ENCODE measurements at regions not wholly inside any gene's neighbourhood (a gene's known extent, or its start where the extent isn't known, plus 50 kb on each side); places are given as distances from the start of the nearest gene placed in this dataset.

GRCh38 chr3:191696348-191696747 lies 235.4 kb downstream of the PYDC2 start:
- no peak for TF ChIP-seq CTCF (IDR thresholded peaks at IDR 0.05 in 4 of 5, conservative IDR thresholded peaks at IDR 0.05 in 1 of 5)
- no peak for TF ChIP-seq POLR2A (IDR thresholded peaks at IDR 0.05)
- DNase-seq (no peak), ATAC-seq (no peak)
- in situ Hi-C loops (cut with MboI; ENCODE audit: low sequenced_read_pairs in 4 of 4): no loop called here
- Histone ChIP-seq H3K27ac (no peak overlapping the region), H3K4me3 (no peak overlapping the region), H3K27me3 (no peaks in the 10 kb centered on the region), H3K9me3 (peaks cover 0 to 2% (median 0%) of the 10 kb centered on the region in 3 donors), H3K4me1 (no peaks in the 10 kb centered on the region), H3K36me3 (no peaks in the 10 kb centered on the region)
- intact Hi-C loops (cut with DNase I; ENCODE audit: low total_unique reads): no loop called here

GRCh38 chr3:191699546-191699945 lies 238.6 kb downstream of the PYDC2 start:
- DNase-seq (no peak), ATAC-seq (no peak)
- in situ Hi-C loops (cut with MboI; ENCODE audit: low sequenced_read_pairs in 4 of 4): no loop called here
- Histone ChIP-seq H3K4me1 (no peaks in the 10 kb centered on the region), H3K9me3 (peaks cover 0 to 3% (median 0%) of the 10 kb centered on the region in 3 donors), H3K36me3 (no peaks in the 10 kb centered on the region), H3K27me3 (no peaks in the 10 kb centered on the region), H3K27ac (no peak overlapping the region), H3K4me3 (no peak overlapping the region)
- intact Hi-C loops (cut with DNase I; ENCODE audit: low total_unique reads): no loop called here
- TF ChIP-seq POLR2A (IDR thresholded peaks at IDR 0.05) (no peak), CTCF (IDR thresholded peaks at IDR 0.05 in 4 of 5, conservative IDR thresholded peaks at IDR 0.05 in 1 of 5) (no peak)

- intact Hi-C loops (cut with DNase I; ENCODE audit: low total_unique reads): no loop called here
- in situ Hi-C loops (cut with MboI; ENCODE audit: low sequenced_read_pairs in 4 of 4): no loop called here
- H3K4me3 ChIP-seq: no peak overlapping the region
These were observed 241.2 kb downstream of the PYDC2 start for GRCh38 chr3:191702121-191702520.

DNA sequence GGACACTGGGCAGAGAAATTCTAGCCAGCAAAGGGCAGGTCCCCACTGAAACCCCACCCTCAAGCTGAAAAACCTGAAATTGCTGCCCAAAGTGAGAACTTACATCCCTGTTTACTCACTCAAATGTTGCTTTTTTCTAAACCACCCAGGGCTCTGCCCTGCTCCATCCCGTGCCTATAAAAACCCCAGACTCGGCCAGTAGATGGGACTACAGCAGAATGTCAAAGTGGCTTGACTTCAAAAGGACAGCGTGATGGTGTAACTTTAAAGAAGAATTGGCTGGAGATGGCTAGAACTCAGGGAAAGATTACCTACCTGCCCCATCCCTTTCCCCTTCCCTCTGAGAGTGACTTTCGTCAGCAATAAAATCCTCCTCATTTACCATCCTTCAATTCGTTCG lies 246.9 kb downstream of the PYDC2 start:
- no peak for DNase-seq
- Histone ChIP-seq H3K27ac (no peak overlapping the region), H3K4me1 (no peaks in the 10 kb centered on the region), H3K9me3 (no peaks in the 10 kb centered on the region), H3K4me3 (no peak overlapping the region), H3K36me3 (no peaks in the 10 kb centered on the region), H3K27me3 (no peaks in the 10 kb centered on the region)
- ATAC-seq: no peak
- in situ Hi-C loops (cut with MboI; ENCODE audit: low sequenced_read_pairs in 4 of 4): no loop called here
- intact Hi-C loops (cut with DNase I; ENCODE audit: low total_unique reads): no loop called here
- TF ChIP-seq CTCF (IDR thresholded peaks at IDR 0.05 in 4 of 5, conservative IDR thresholded peaks at IDR 0.05 in 1 of 5) (no peak), POLR2A (IDR thresholded peaks at IDR 0.05) (no peak)

More at GRCh38 chr3:191702121-191702520, 241.2 kb downstream of the PYDC2 start:
- no peaks in the 10 kb centered on the region for H3K27me3 ChIP-seq
- TF ChIP-seq POLR2A (IDR thresholded peaks at IDR 0.05) (no peak), CTCF (IDR thresholded peaks at IDR 0.05 in 4 of 5, conservative IDR thresholded peaks at IDR 0.05 in 1 of 5) (no peak)
- H3K36me3 ChIP-seq: no peaks in the 10 kb centered on the region
- H3K4me1 ChIP-seq: no peaks in the 10 kb centered on the region
- ATAC-seq (no peak), DNase-seq (no peak)
- no peak overlapping the region for H3K27ac ChIP-seq
- peaks cover 0 to 3% (median 0%) of the 10 kb centered on the region in 3 donors for H3K9me3 ChIP-seq

- Histone ChIP-seq H3K27ac (no peak overlapping the region), H3K4me1 (no peaks in the 10 kb centered on the region), H3K27me3 (no peaks in the 10 kb centered on the region), H3K36me3 (no peaks in the 10 kb centered on the region), H3K4me3 (no peak overlapping the region), H3K9me3 (no peaks in the 10 kb centered on the region)
- ATAC-seq (no peak), DNase-seq (no peak)
- TF ChIP-seq POLR2A (IDR thresholded peaks at IDR 0.05) (no peak), CTCF (IDR thresholded peaks at IDR 0.05 in 4 of 5, conservative IDR thresholded peaks at IDR 0.05 in 1 of 5) (no peak)
- intact Hi-C loops (cut with DNase I; ENCODE audit: low total_unique reads) (no loop called here), in situ Hi-C loops (cut with MboI; ENCODE audit: low sequenced_read_pairs in 4 of 4) (no loop called here)
These were observed 254.6 kb downstream of the PYDC2 start for GRCh38 chr3:191715585-191715984.

Data from gastrocnemius medialis (tissue), 4 donors.